OCI-LY3 (cell line): ENCODE measurements at regions not wholly inside any gene's neighbourhood (a gene's known extent, or its start where the extent isn't known, plus 50 kb on each side); places are given as distances from the start of the nearest gene placed in this dataset.

Source experiments
- EZH2phosphoT487 ChIP-seq: fragments of 200-600 bp; shearing (Covaris generic); IDR thresholded peaks from 2 replicates; pipeline ENCODE4 v1.6.1; 2018; ENCODE audit warnings: antibody characterized with exemption, mixed run types, low read depth
- TF ChIP-seq, protein P1 (sequence below): fragments of 200-600, 300-600 bp; sonication (generic); IDR thresholded peaks from 2 replicates; pipeline ENCODE4 v1.5.1; 2014; ENCODE audit warnings: antibody characterized with exemption, low read length, low read depth

DNA sequence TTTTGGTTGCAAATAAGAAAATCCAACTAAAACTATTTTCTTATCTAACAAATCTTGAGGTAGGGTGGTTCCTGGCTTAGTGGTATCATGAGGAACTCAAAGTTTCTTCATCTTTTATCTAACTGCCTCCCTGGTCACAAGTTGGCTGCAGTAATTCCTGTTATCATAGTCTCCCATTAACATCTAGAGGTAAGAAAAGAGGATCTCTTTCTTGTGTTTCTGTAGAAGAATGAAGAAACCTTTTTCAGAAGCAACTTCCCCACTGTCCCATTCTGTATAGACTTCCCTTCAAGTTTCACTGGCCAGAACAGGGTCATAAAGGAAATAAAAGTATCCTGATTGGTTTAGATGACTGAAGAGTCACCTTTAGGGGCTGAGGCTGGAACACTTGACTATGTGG lies 81.8 kb upstream of the ELL2 start:
- TF ChIP-seq, protein P1, sequence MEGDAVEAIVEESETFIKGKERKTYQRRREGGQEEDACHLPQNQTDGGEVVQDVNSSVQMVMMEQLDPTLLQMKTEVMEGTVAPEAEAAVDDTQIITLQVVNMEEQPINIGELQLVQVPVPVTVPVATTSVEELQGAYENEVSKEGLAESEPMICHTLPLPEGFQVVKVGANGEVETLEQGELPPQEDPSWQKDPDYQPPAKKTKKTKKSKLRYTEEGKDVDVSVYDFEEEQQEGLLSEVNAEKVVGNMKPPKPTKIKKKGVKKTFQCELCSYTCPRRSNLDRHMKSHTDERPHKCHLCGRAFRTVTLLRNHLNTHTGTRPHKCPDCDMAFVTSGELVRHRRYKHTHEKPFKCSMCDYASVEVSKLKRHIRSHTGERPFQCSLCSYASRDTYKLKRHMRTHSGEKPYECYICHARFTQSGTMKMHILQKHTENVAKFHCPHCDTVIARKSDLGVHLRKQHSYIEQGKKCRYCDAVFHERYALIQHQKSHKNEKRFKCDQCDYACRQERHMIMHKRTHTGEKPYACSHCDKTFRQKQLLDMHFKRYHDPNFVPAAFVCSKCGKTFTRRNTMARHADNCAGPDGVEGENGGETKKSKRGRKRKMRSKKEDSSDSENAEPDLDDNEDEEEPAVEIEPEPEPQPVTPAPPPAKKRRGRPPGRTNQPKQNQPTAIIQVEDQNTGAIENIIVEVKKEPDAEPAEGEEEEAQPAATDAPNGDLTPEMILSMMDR: no peak
- TF ChIP-seq EZH2phosphoT487: no peak
